ENCODE measurements at regions not wholly inside any gene's neighbourhood (a gene's known extent, or its start where the extent isn't known, plus 50 kb on each side); places are given as distances from the start of the nearest gene placed in this dataset.

DNA sequence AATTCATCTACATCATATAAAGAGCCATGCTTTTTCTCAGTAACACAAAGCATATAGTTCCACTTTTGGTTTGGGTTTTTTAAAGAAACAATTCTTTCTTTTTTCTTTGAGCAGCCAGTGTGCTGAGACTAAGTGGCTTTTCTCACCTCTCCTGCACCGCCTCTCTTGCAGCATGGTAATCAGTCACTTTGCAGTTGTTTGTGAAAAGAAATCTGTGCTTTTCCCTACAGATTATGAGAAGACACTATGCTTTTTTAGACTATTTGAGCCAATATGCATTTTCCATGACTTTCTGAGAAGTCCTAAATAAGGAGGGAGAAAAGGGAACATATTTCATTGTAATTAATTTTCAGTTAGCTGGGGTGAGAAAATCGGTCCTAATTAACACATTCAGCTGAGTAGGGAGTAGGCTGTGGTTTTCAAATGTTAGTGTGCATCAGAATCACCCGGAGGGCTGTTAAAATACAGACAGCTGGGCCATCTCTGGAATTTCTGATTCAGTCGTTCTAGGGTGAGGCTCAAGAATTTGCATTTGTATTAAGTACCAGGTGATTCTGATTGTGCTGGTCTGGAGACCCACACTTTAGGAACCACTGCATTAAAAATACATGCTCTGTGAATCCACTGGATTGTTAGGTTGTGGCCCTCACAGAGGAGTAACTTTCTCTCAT is 155.2 kb downstream of the TINAG start:
- TF ChIP-seq, protein P1, sequence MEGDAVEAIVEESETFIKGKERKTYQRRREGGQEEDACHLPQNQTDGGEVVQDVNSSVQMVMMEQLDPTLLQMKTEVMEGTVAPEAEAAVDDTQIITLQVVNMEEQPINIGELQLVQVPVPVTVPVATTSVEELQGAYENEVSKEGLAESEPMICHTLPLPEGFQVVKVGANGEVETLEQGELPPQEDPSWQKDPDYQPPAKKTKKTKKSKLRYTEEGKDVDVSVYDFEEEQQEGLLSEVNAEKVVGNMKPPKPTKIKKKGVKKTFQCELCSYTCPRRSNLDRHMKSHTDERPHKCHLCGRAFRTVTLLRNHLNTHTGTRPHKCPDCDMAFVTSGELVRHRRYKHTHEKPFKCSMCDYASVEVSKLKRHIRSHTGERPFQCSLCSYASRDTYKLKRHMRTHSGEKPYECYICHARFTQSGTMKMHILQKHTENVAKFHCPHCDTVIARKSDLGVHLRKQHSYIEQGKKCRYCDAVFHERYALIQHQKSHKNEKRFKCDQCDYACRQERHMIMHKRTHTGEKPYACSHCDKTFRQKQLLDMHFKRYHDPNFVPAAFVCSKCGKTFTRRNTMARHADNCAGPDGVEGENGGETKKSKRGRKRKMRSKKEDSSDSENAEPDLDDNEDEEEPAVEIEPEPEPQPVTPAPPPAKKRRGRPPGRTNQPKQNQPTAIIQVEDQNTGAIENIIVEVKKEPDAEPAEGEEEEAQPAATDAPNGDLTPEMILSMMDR (IDR thresholded peaks at IDR 0.05; ENCODE audit: low read depth, low read length): no peak
- H3K36me3 ChIP-seq: no peaks in the 10 kb centered on the region
- no peak for DNase-seq
- peaks cover 3% of the 10 kb centered on the region for H3K9me3 ChIP-seq (ENCODE audit: severe bottlenecking)
- H3K27me3 ChIP-seq (ENCODE audit: insufficient read depth, low read depth, severe bottlenecking): peaks cover 5% of the 10 kb centered on the region
- no peak overlapping the region for H3K27ac ChIP-seq
- H3K4me3 ChIP-seq (ENCODE audit: low read depth, low read length): no peak overlapping the region

GRCh38 chr6:54465649-54466300 is 157.5 kb downstream of the TINAG start:
- H3K4me3 ChIP-seq (ENCODE audit: low read depth, low read length): no peak overlapping the region
- peaks cover 8% of the 10 kb centered on the region for H3K27me3 ChIP-seq (ENCODE audit: insufficient read depth, low read depth, severe bottlenecking)
- TF ChIP-seq, protein P1 (IDR thresholded peaks at IDR 0.05; ENCODE audit: low read depth, low read length): no peak
- H3K36me3 ChIP-seq: no peaks in the 10 kb centered on the region
- H3K9me3 ChIP-seq (ENCODE audit: severe bottlenecking): no peaks in the 10 kb centered on the region
- no peak for DNase-seq
- no peak overlapping the region for H3K27ac ChIP-seq

DNA sequence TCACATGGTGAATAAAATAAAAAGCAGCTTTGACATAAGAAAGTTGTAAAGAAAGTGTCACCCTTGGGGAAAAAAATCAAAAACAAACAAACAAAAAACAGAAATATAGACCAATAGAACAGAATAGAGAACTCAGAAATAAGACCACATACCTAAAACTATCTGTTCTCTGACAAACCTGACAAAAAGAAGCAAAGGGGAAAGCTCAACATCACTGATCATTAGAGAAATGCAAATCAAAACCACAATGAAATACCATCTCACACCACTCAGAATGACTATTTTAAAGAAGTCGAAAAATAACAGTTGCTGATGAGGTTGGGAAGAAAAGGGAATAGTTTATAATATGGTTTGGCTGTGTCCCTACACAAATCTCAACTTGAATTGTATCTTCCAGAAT is 159.1 kb downstream of the TINAG start:
- DNase-seq: no peak
- Histone ChIP-seq H3K27ac (no peak overlapping the region), H3K4me3 (ENCODE audit: low read depth, low read length) (no peak overlapping the region), H3K36me3 (no peaks in the 10 kb centered on the region), H3K9me3 (ENCODE audit: severe bottlenecking) (no peaks in the 10 kb centered on the region), H3K27me3 (ENCODE audit: insufficient read depth, low read depth, severe bottlenecking) (peaks cover 17% of the 10 kb centered on the region)
- TF ChIP-seq, protein P1 (IDR thresholded peaks at IDR 0.05; ENCODE audit: low read depth, low read length): no peak

DNA sequence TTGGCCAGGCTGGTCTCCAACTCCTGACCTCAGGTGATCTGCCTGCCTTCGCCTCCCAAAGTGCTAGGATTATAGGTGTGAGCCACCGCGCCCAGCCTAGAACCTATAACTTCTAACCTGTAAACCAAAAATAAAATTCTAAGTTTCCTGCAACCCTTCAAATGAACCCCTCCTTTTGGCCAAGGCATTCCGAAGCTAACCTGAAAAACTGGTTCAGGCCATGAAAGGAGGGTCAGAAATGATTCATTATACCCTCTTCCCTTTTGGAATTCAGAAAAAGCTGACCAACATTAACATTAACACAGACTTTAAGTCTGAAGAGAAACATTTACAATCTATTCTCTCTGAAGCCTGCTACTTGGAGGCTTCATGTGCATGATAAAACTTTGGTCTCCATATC is 165.1 kb downstream of the TINAG start:
- Histone ChIP-seq H3K27me3 (ENCODE audit: insufficient read depth, low read depth, severe bottlenecking) (peaks cover 22% of the 10 kb centered on the region), H3K27ac (no peak overlapping the region), H3K36me3 (no peaks in the 10 kb centered on the region), H3K4me3 (ENCODE audit: low read depth, low read length) (no peak overlapping the region), H3K9me3 (ENCODE audit: severe bottlenecking) (no peaks in the 10 kb centered on the region)
- TF ChIP-seq, protein P1 (IDR thresholded peaks at IDR 0.05; ENCODE audit: low read depth, low read length): no peak
- DNase-seq: no peak

- H3K27me3 ChIP-seq (ENCODE audit: insufficient read depth, low read depth, severe bottlenecking): peaks cover 22% of the 10 kb centered on the region
- H3K27ac ChIP-seq: no peak overlapping the region
- TF ChIP-seq, protein P1 (IDR thresholded peaks at IDR 0.05; ENCODE audit: low read depth, low read length): no peak
- no peaks in the 10 kb centered on the region for H3K36me3 ChIP-seq
- no peaks in the 10 kb centered on the region for H3K9me3 ChIP-seq (ENCODE audit: severe bottlenecking)
- no peak for DNase-seq
- no peak overlapping the region for H3K4me3 ChIP-seq (ENCODE audit: low read depth, low read length)
Measured at GRCh38 chr6:54474898-54475297, 166.7 kb downstream of the TINAG start.

Measured in WERI-Rb-1 (cell line).